ENCODE measurements at regions not wholly inside any gene's neighbourhood (a gene's known extent, or its start where the extent isn't known, plus 50 kb on each side); places are given as distances from the start of the nearest gene placed in this dataset.

DNA sequence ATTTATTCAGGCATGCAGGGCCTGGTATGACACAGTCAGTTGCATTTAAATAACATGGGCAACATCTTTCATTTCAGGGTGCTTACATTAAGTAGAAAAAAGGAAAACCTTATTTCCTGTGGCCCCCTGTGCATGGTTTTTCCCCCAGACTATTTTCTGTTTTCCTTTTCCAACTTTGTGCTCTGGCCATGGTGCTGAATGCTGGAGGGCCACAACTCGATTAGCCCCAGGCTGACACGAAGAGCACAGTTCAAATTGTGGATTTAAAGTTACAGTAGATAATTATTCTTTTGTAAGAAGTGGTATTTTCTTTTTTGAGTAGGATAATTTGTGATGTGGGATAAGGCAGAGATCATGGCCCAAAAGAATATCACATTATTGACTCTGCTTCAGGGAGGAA is 332.0 kb downstream of the HAO1 start:
- H3K4me2 ChIP-seq (ENCODE audit: unreplicated experiment) = no peak overlapping the region
- H3F3A ChIP-seq (ENCODE audit: insufficient read depth) = no peaks in the 10 kb centered on the region
- no peaks in the 10 kb centered on the region for H4K20me1 ChIP-seq (ENCODE audit: insufficient read depth)
- no peak overlapping the region for H3K9ac ChIP-seq
- H3K79me2 ChIP-seq (ENCODE audit: insufficient read depth) = no peaks in the 10 kb centered on the region
- DNase-seq = peak; percentile 34
- H3K27ac ChIP-seq = no peak overlapping the region
- no peaks in the 10 kb centered on the region for H3K9me3 ChIP-seq (ENCODE audit: low read depth)
- no peak overlapping the region for H2AFZ ChIP-seq
- H3K9me2 ChIP-seq (ENCODE audit: insufficient read depth) = no peaks in the 10 kb centered on the region
- no peak for TF ChIP-seq EZH2phosphoT487 (IDR thresholded peaks at IDR 0.05; ENCODE audit: insufficient read depth, low read depth)
- H3K4me3 ChIP-seq = no peak overlapping the region
- H3K27me3 ChIP-seq (replicated peaks; ENCODE audit: insufficient read depth) = no peaks in the 10 kb centered on the region
- in situ Hi-C loops (cut with MboI) = no loop called here
- no peaks in the 10 kb centered on the region for H3K36me3 ChIP-seq (ENCODE audit: low read depth)
- 2 to 4% methylated on average over 2 of the region's 2 CpGs for WGBS, 2 experiments (ENCODE audit: low coverage in 1 of 2, low lambda C conversion rate in 2 of 2, missing lambda C conversion rate in 2 of 2)
- no peaks in the 10 kb centered on the region for H3K4me1 ChIP-seq (ENCODE audit: insufficient read depth)

DNA sequence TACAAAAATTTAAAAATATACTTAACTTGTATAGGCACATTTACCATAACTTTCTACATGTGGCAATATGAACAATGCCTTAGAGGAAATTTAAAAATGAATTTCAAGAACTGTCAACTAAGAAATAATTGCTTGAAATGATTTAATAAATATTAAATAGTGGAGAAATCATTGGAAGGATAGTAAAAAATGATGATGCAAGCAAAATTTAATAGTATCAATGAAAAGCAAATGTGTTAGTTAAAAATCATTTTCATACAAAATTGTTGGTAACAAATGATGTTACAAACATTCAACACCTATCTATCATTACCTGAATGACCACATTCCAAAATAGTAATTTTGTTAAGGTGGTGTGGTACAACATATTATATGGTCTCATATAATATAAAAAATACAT is 331.0 kb downstream of the HAO1 start:
- H3K9ac ChIP-seq = no peak overlapping the region

DNA sequence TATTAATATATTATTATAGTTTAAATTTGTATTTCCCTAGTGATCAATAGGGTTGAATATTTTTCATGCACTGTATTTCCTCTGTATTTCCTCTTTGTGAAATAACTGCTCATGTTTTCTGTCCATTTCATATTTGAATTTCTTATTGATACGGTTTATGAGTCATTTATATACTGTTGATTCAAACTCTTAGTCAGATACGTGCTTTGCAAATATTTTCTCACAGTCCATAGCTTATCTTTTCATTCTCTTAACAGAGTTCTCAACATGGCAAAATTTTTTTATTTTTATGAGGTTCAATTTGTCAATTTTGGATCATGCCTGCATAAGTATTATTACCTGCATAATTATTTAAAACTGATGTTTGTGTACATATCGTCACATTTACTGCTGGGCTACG is 329.6 kb downstream of the HAO1 start:
- H3K4me2 ChIP-seq (ENCODE audit: unreplicated experiment) = no peak overlapping the region
- H3K27me3 ChIP-seq (replicated peaks; ENCODE audit: insufficient read depth) = no peaks in the 10 kb centered on the region
- no peaks in the 10 kb centered on the region for H3K79me2 ChIP-seq (ENCODE audit: insufficient read depth)
- 54 to 58% methylated on average over 4 of the region's 4 CpGs for WGBS, 2 experiments (ENCODE audit: low coverage in 1 of 2, low lambda C conversion rate in 2 of 2, missing lambda C conversion rate in 2 of 2)
- no peak overlapping the region for H3K4me3 ChIP-seq
- no peak overlapping the region for H3K27ac ChIP-seq
- TF ChIP-seq EZH2phosphoT487 (IDR thresholded peaks at IDR 0.05; ENCODE audit: insufficient read depth, low read depth) (no peak), EZH2 (IDR thresholded peaks at IDR 0.05; ENCODE audit: insufficient read depth, poor library complexity, severe bottlenecking) (no peak)
- H4K20me1 ChIP-seq (ENCODE audit: insufficient read depth) = no peaks in the 10 kb centered on the region
- no peak for DNase-seq
- no peaks in the 10 kb centered on the region for H3K4me1 ChIP-seq (ENCODE audit: insufficient read depth)
- no peaks in the 10 kb centered on the region for H3K36me3 ChIP-seq (ENCODE audit: low read depth)
- H3K9me3 ChIP-seq (ENCODE audit: low read depth) = no peaks in the 10 kb centered on the region
- H2AFZ ChIP-seq = no peak overlapping the region
- H3K9ac ChIP-seq = no peak overlapping the region
- no peaks in the 10 kb centered on the region for H3F3A ChIP-seq (ENCODE audit: insufficient read depth)
- H3K9me2 ChIP-seq (ENCODE audit: insufficient read depth) = no peaks in the 10 kb centered on the region
- in situ Hi-C loops (cut with MboI) = no loop called here

More for the DNA sequence above, 331.0 kb downstream of the HAO1 start:
- in situ Hi-C loops (cut with MboI) = no loop called here
- no peaks in the 10 kb centered on the region for H4K20me1 ChIP-seq (ENCODE audit: insufficient read depth)
- no peaks in the 10 kb centered on the region for H3K36me3 ChIP-seq (ENCODE audit: low read depth)
- H2AFZ ChIP-seq = no peak overlapping the region
- DNase-seq = no peak
- H3F3A ChIP-seq (ENCODE audit: insufficient read depth) = no peaks in the 10 kb centered on the region
- no peaks in the 10 kb centered on the region for H3K9me3 ChIP-seq (ENCODE audit: low read depth)
- H3K27ac ChIP-seq = no peak overlapping the region
- no peaks in the 10 kb centered on the region for H3K4me1 ChIP-seq (ENCODE audit: insufficient read depth)
- no peak overlapping the region for H3K4me3 ChIP-seq
- H3K27me3 ChIP-seq (replicated peaks; ENCODE audit: insufficient read depth) = no peaks in the 10 kb centered on the region
- no peaks in the 10 kb centered on the region for H3K79me2 ChIP-seq (ENCODE audit: insufficient read depth)
- H3K9me2 ChIP-seq (ENCODE audit: insufficient read depth) = no peaks in the 10 kb centered on the region
- TF ChIP-seq EZH2 (IDR thresholded peaks at IDR 0.05; ENCODE audit: insufficient read depth, poor library complexity, severe bottlenecking) (no peak), EZH2phosphoT487 (IDR thresholded peaks at IDR 0.05; ENCODE audit: insufficient read depth, low read depth) (no peak)
- no peak overlapping the region for H3K4me2 ChIP-seq (ENCODE audit: unreplicated experiment)

DNA sequence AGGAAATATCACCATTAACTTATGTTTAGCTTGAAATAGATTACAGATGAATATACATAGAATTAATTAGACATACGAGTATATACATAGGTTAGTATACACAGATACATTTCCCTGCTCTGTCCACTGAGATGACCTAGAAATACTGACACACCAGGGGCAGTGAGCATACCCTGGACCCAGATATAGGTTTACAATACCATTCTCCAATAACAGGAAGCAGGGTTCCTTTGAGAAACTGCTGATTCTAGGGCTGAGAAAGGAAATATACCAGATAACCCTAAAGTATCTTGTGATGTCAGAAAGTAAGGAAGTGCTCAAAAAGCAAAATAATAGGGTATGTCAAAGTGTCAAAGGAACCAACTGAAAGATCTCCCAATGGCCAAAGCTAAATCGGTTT is 322.5 kb downstream of the HAO1 start:
- Histone ChIP-seq H4K20me1 (ENCODE audit: insufficient read depth) (no peaks in the 10 kb centered on the region), H3K4me2 (ENCODE audit: unreplicated experiment) (no peak overlapping the region), H3F3A (ENCODE audit: insufficient read depth) (no peaks in the 10 kb centered on the region), H3K36me3 (ENCODE audit: low read depth) (no peaks in the 10 kb centered on the region), H3K9ac (no peak overlapping the region), H3K4me3 (no peak overlapping the region), H3K9me2 (ENCODE audit: insufficient read depth) (no peaks in the 10 kb centered on the region), H2AFZ (no peak overlapping the region), H3K27ac (no peak overlapping the region), H3K9me3 (ENCODE audit: low read depth) (no peaks in the 10 kb centered on the region), H3K4me1 (ENCODE audit: insufficient read depth) (no peaks in the 10 kb centered on the region), H3K79me2 (ENCODE audit: insufficient read depth) (no peaks in the 10 kb centered on the region), H3K27me3 (replicated peaks; ENCODE audit: insufficient read depth) (no peaks in the 10 kb centered on the region)
- in situ Hi-C loops (cut with MboI) = no loop called here
- no peak for DNase-seq
- 77 to 93% methylated on average over 2 of the region's 2 CpGs for WGBS, 2 experiments (ENCODE audit: low coverage in 1 of 2, low lambda C conversion rate in 2 of 2, missing lambda C conversion rate in 2 of 2)
- TF ChIP-seq EZH2phosphoT487 (IDR thresholded peaks at IDR 0.05; ENCODE audit: insufficient read depth, low read depth) (no peak), EZH2 (IDR thresholded peaks at IDR 0.05; ENCODE audit: insufficient read depth, poor library complexity, severe bottlenecking) (no peak)

DNA sequence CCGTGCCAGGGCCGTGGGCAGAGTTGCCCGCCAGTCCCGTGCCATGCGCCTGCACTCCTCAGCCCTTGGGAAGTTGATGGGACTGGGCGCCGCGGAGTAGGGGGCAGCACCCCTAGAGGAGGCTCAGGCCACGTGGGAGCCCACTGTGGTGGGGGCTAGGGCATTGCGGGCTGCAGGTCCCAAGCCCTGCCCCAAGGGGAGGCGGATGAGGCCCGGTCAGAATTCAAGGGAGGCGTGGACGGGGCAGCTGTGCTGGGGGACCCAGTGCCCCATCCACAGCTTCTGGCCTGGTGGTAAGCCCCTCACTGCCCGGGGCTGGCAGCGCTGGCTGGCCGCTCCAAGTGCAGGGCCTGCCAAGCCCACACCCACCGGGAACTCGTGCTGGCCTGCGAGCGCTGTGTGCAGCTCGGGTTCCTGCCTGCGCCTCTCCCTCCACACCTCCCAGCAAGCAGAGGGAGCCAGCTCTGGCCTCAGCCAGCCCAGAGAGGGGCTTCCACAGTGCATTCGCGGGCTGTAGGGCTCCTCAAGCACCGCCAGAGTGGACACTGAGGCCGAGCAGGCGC is 317.8 kb downstream of the HAO1 start:
- H3K79me2 ChIP-seq (ENCODE audit: insufficient read depth) = no peaks in the 10 kb centered on the region
- 86% methylated on average over 23 to 27 of the region's 28 CpGs for WGBS, 2 experiments (ENCODE audit: low coverage in 1 of 2, low lambda C conversion rate in 2 of 2, missing lambda C conversion rate in 2 of 2)
- TF ChIP-seq EZH2 (IDR thresholded peaks at IDR 0.05; ENCODE audit: insufficient read depth, poor library complexity, severe bottlenecking) = no peak
- TF ChIP-seq EZH2phosphoT487 (IDR thresholded peaks at IDR 0.05; ENCODE audit: insufficient read depth, low read depth) = no peak
- no peak overlapping the region for H3K4me2 ChIP-seq (ENCODE audit: unreplicated experiment)
- no peak overlapping the region for H3K4me3 ChIP-seq
- no peak overlapping the region for H3K9ac ChIP-seq
- DNase-seq = no peak
- no peaks in the 10 kb centered on the region for H3K36me3 ChIP-seq (ENCODE audit: low read depth)
- no peak overlapping the region for H3K27ac ChIP-seq
- peaks cover 7% of the 10 kb centered on the region for H3K4me1 ChIP-seq (ENCODE audit: insufficient read depth)
- H3K27me3 ChIP-seq (replicated peaks; ENCODE audit: insufficient read depth) = no peaks in the 10 kb centered on the region
- no peaks in the 10 kb centered on the region for H3K9me2 ChIP-seq (ENCODE audit: insufficient read depth)
- no peaks in the 10 kb centered on the region for H3K9me3 ChIP-seq (ENCODE audit: low read depth)
- in situ Hi-C loops (cut with MboI) = no loop called here
- H4K20me1 ChIP-seq (ENCODE audit: insufficient read depth) = no peaks in the 10 kb centered on the region
- H3F3A ChIP-seq (ENCODE audit: insufficient read depth) = peaks cover 8% of the 10 kb centered on the region
- no peak overlapping the region for H2AFZ ChIP-seq

All from GM23248 (cell line).